ENCODE measurements at regions not wholly inside any gene's neighbourhood (a gene's known extent, or its start where the extent isn't known, plus 50 kb on each side); places are given as distances from the start of the nearest gene placed in this dataset.

DNA sequence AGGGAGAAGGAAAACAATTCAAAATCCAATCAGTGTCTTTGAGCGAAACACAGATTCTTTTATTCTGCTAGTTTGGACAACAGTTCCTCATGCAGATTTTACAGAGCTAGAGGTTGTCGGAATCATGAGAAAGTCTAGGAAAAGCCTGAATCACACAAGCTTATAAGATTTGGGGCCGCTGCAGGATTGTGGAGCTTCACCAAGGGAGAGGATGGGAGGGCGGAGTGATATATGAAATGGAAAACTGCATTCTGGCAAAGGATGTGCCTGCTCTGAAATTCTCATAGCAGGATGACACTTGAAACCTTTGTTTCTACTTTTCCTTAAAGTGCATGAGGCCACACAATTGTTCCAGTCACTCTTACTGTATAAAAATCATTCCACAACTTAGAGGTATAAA lies 134.3 kb downstream of the OR2K2 start:
- DNase-seq (ENCODE audit: low spot score): no peak

DNA sequence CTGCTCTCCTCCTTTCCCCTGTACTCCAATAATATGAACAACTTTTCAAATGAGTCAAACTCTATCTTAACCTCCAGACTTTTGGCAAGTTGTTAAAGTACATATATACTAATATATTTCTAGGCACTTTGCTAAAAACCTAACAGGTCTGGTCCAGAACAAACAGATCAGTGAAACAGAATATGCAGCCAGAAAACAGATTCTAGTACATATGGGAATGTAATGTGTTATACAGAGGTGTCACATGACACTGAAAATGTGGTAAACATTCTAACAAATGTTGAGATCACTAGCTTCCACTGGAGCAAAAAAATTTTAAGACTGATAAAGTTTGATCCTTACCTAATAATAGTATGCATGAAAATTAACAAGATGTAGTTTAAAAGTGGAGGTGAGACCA lies 136.9 kb downstream of the OR2K2 start:
- DNase-seq (ENCODE audit: low spot score): no peak

GRCh38 chr9:111192650-111193049 lies 137.4 kb downstream of the OR2K2 start:
- no peak for DNase-seq (ENCODE audit: low spot score)

DNA sequence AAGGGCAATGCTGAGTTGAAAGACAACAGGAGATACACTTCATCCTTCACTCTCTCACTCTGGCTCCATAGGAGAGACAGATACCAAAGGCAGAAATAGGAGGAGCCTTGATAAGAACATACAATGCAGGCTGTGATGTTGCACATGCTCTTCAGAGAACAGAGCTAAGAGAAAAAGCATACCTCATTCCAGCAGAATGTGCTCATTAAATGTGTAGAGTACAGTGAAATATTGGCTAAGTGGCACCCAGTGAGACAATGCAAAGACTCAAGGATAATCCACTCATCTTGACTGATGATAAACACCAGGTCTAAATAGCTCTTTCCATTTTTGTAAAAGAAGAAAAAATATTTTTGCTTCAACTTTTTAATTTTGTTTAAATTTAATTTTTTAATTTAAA lies 139.7 kb downstream of the OR2K2 start:
- no peak for DNase-seq (ENCODE audit: low spot score)

GRCh38 chr9:111187376-111187775 lies 142.6 kb downstream of the OR2K2 start:
- DNase-seq (ENCODE audit: low spot score): no peak

DNA sequence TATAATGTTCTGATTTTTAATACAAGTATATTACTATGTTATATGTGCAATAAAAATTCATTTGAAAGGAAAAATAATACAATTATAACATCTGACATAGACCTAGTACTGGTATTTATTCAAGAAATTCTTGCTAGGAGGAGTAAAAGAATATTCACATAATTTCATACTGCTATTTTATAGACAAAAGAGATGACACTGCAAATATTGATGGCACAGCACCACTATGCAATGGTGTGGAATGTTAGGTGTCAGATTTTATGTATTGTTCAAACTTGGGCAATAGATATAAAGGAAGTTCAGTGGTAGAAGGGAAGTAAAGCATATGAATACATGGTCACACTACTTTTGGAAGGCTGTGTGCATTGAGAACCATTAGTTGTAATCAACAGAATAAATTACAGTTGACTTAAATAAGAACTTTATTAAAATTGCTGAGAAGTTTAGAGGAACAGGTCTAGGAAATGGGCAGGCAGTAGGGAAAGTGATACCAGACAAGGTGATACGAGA lies 143.9 kb downstream of the OR2K2 start:
- no peak for DNase-seq (ENCODE audit: low spot score)

DNA sequence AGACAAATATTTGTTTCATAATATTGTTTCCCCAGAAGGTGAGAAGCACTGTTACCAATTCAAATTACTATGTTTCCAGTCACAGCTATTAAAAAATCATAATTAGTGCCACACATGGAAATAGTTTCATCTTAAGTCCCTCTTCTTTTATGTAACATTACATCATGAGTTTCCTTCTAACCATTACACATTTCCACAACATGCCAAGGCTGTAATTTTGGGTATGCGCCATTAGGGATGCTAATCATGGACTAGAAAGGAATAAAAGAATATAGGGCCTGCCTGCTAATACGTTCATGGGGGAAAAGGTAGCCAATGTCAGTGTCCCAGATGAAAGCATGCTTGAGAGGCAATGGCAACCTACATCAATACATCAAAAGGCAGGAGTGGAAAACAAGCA lies 142.5 kb upstream of the LPAR1 start:
- no peak for DNase-seq (ENCODE audit: low spot score)

- no peak for DNase-seq (ENCODE audit: low spot score)
Measured at GRCh38 chr9:111179577-111179976, 141.3 kb upstream of the LPAR1 start.

DNA sequence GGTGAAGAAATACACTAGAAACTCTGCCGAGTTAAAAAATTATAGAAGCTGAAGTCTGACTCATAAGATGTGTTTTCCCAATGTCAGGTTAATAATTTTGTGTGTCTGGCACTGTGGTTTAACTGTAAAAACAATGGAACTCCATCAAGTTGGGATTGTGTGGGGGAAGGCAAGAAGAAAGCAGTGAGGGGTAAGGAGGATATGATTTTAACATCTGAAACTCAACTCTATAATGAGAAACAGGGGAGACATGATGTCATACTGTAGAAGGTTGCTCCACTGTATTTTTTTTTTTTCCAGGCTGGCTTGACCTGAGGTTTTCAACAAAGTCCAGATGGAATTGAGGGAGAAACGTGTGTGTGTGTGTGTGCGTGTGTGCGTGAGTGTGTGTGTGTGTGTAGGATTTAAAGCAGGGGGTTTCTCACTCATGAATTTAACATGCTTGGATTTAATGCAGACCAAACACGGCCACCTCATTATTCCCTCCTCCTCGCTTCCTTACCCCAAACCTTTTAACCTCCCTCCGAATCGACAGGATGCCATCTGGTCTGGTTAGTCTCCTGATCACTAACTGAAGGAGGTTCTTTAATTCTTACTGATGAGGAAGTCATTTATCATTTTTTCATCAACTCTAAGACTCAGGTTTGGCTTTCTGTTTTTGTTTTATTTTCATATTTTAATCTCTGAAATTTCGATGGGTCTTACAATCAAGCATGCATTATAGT lies 140.2 kb upstream of the LPAR1 start:
- no peak for DNase-seq (ENCODE audit: low spot score)

DNA sequence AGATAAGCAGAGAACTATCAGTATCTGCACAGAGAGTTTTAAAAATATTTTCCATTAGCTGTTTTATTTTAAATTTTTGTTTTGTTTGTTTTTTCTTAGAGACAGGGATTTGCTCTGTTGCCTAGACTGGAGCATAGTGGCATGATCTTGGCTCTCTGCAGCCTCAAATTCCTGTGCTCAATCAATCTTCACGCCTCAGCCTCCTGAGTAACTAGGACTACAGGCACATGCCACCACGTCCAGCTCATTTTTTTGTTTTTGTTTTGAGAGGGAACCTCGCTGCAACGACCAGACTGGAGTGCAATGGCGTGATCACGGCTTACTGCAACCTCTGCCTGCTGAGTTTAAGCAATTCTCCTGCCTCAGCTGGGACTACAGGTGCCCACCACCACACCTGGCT lies 138.2 kb upstream of the LPAR1 start:
- DNase-seq (ENCODE audit: low spot score): no peak

DNA sequence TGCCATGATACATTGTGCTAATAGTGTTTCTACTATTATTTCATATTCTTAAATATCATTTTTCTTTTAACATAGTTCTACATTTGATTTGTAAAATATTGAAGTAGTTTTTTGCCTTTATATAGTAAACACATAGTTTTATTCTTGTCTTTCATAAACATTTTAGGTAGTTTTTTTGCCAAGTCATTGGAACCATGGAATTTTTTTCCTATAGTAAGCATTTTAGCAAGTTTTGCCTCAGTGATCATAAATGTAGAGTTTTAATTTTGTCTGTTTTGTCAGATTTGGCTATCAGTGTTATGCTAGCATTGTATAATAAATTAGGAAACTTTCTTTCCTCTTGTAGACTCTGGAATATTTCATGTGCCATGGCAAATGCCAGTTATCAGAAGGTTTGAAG lies 137.1 kb upstream of the LPAR1 start:
- DNase-seq (ENCODE audit: low spot score): no peak

- DNase-seq (ENCODE audit: low spot score): no peak
Measured at GRCh38 chr9:111167341-111167740, 129.1 kb upstream of the LPAR1 start.

GRCh38 chr9:111163716-111164389 lies 125.6 kb upstream of the LPAR1 start:
- DNase-seq (ENCODE audit: low spot score): no peak

- DNase-seq (ENCODE audit: low spot score): no peak
Measured at GRCh38 chr9:111162026-111162425, 123.8 kb upstream of the LPAR1 start.

DNA sequence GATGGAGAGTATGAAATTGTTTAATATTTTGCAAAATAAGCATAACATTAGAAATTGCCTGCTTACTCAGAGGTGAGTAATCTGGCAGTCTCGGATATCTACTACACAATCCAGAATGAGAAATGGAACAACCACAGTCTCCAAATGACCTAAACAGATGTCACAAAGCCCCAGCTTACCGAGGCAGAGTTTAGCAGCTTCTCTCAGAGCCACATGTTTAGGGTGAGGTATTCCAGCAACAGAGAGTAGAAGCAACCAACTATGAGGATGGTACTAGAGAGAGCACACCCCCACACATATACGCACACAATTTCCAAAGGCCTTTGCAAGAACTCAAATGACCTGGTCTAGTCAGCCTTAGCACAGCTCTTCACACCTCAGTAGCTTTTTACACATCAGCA lies 122.7 kb upstream of the LPAR1 start:
- DNase-seq (ENCODE audit: low spot score): no peak

DNA sequence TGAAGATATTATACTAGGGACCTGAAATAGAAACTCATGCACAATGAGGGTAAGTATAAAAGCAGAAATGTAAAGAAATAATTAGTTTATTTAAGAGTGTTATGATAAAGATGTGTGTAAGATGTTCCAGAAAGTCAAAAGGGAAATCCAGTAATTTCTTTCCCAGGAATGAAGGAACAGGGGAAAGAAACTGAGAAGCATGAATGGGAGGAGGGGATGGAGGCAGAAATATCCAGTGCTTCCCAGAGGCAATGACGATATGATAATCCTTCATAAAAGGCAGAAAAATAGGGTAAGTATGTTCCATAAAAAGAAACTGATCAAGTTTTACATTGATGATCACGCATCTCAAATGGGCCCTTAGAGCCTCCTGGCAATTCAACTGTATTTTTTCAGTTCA lies 120.7 kb upstream of the LPAR1 start:
- no peak for DNase-seq (ENCODE audit: low spot score)

DNA sequence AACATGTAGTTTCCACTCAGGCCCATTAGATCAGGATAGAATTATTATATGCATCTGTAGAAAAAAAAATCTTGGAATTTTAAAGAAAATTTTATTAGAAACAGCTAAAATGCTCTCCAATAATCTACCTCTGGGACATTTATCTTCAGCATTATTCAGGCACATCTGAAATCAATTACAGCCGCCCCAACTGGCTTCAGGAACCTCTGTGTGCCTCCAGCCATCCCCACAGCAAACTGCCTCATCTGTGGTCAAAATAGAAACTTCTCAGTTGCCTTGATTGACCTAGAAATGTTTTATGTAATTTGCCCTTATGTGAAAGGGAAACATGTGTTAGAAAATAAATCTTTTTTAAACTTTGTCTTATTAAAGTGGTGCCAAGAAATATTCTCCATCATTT lies 120.1 kb upstream of the LPAR1 start:
- DNase-seq (ENCODE audit: low spot score): no peak

DNA sequence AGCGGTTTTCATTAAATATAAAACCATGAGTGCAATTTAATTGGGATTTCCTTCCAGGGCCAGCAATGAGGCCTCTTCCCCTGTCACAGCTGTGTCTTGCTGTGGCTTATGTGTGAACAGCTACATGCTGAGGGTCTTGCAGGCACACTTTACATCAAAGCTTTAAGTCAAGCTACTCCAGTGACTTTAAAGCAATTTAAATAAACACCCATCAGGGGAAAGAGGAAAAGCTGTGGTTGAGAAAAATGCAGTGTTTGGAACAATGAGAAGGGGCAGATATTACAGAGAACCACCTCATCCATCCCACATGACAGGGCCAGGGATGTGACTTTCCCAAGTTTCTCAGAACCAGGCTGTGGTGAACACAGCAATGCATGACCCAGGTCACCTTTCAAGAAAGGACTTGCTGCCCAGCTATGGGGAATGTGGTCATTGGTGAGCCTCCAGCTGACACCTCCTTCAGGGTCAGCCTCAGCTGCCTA lies 115.9 kb upstream of the LPAR1 start:
- DNase-seq (ENCODE audit: low spot score): no peak

GRCh38 chr9:111152614-111153406 lies 114.5 kb upstream of the LPAR1 start:
- no peak for DNase-seq (ENCODE audit: low spot score)

DNA sequence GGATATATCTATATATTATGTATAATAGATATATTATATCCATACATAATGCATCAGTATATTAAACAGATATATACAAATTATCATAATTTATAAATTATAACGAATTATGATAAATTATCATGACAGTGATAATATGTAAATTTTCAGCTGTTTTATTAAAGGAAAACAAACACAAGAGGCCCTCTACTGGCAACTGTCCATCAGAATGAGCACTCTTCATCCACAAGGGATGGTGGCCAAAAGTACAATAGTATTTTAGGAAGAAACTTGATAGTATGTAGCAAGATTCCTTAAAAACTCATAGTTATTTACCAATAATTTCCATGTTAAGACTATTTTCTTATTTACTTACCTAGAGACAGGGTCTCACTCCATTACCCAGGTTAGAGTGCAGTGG lies 113.3 kb upstream of the LPAR1 start:
- DNase-seq (ENCODE audit: low spot score): no peak

GRCh38 chr9:111150181-111150580 lies 111.9 kb upstream of the LPAR1 start:
- no peak for DNase-seq (ENCODE audit: low spot score)

- peak; percentile 9 for DNase-seq (ENCODE audit: low spot score)
Measured at GRCh38 chr9:111149018-111149759, 110.9 kb upstream of the LPAR1 start.

Data from SW480 (cell line).